ENCODE measurements at regions not wholly inside any gene's neighbourhood (a gene's known extent, or its start where the extent isn't known, plus 50 kb on each side); places are given as distances from the start of the nearest gene placed in this dataset.

- no peak overlapping the region for H2AFZ ChIP-seq
- Mint-ChIP-seq H3K27me3 (ENCODE audit: insufficient read depth, low read depth, poor library complexity) (no peaks in the 10 kb centered on the region), H3K36me3 (ENCODE audit: low read depth) (no peaks in the 10 kb centered on the region), H3K4me1 (peaks cover 4% of the 10 kb centered on the region; the same call in 2 of the 3 replicates), H3K27ac (no peak overlapping the region), H3K9me3 (no peaks in the 10 kb centered on the region), H3K4me3 (no peak overlapping the region)
- H3K27me3 ChIP-seq (ENCODE audit: insufficient read depth) = no peaks in the 10 kb centered on the region
- TF ChIP-seq ZNF114 (CRISPR knock-in tag; IDR thresholded peaks at IDR 0.05) (no peak), EZH2 (IDR thresholded peaks at IDR 0.05; ENCODE audit: low read depth, unreplicated experiment) (no peak), REST (IDR thresholded peaks at IDR 0.05; ENCODE audit: unreplicated experiment) (no peak), EZH2phosphoT487 (IDR thresholded peaks at IDR 0.05; ENCODE audit: unreplicated experiment) (no peak)
- H3K9me2 ChIP-seq (ENCODE audit: insufficient read depth) = no peaks in the 10 kb centered on the region
- H3K79me2 ChIP-seq (replicated peaks; ENCODE audit: insufficient read depth) = no peaks in the 10 kb centered on the region
- H3K27ac ChIP-seq (ENCODE audit: low read depth) = no peak overlapping the region
- no peak for ATAC-seq
- no peak overlapping the region for H3K4me2 ChIP-seq
- H3K36me3 ChIP-seq (ENCODE audit: insufficient read depth) = no peaks in the 10 kb centered on the region
- no peaks in the 10 kb centered on the region for H4K20me1 ChIP-seq (replicated peaks; ENCODE audit: insufficient read depth)
- no peak overlapping the region for H3K4me3 ChIP-seq
- no peak for DNase-seq (ENCODE audit: low spot score)
- H3K4me1 ChIP-seq (ENCODE audit: insufficient read depth) = peaks cover 6% of the 10 kb centered on the region; the same call in 1 of the 2 replicates
- H3F3A ChIP-seq (replicated peaks; ENCODE audit: low read depth) = no peaks in the 10 kb centered on the region
Observed at GRCh38 chr12:70045036-70045435, 198.2 kb upstream of the CNOT2 start.

GRCh38 chr12:70045514-70045913, 197.7 kb upstream of the CNOT2 start:
- Histone ChIP-seq H3K79me2 (replicated peaks; ENCODE audit: insufficient read depth) (no peaks in the 10 kb centered on the region), H3K27me3 (ENCODE audit: insufficient read depth) (no peaks in the 10 kb centered on the region), H3K4me1 (ENCODE audit: insufficient read depth) (peaks cover 7% of the 10 kb centered on the region; the same call in 1 of the 2 replicates), H4K20me1 (replicated peaks; ENCODE audit: insufficient read depth) (no peaks in the 10 kb centered on the region), H3K27ac (ENCODE audit: low read depth) (no peak overlapping the region), H3F3A (replicated peaks; ENCODE audit: low read depth) (no peaks in the 10 kb centered on the region), H3K36me3 (ENCODE audit: insufficient read depth) (no peaks in the 10 kb centered on the region), H3K9me2 (ENCODE audit: insufficient read depth) (no peaks in the 10 kb centered on the region), H3K4me2 (no peak overlapping the region), H3K4me3 (no peak overlapping the region), H2AFZ (no peak overlapping the region)
- Mint-ChIP-seq H3K4me1 (peaks cover 4% of the 10 kb centered on the region; the same call in 2 of the 3 replicates), H3K4me3 (no peak overlapping the region), H3K9me3 (no peaks in the 10 kb centered on the region), H3K27me3 (ENCODE audit: insufficient read depth, low read depth, poor library complexity) (no peaks in the 10 kb centered on the region), H3K27ac (no peak overlapping the region), H3K36me3 (ENCODE audit: low read depth) (no peaks in the 10 kb centered on the region)
- ATAC-seq = no peak
- DNase-seq (ENCODE audit: low spot score) = no peak
- TF ChIP-seq ETS1 (IDR thresholded peaks at IDR 0.05) (no peak), EZH2phosphoT487 (IDR thresholded peaks at IDR 0.05; ENCODE audit: unreplicated experiment) (no peak), ZNF331 (CRISPR knock-in tag; IDR thresholded peaks at IDR 0.05; ENCODE audit: low read depth) (no peak), STAT1 (IDR thresholded peaks at IDR 0.05; ENCODE audit: unreplicated experiment) (no peak), NANOG (IDR thresholded peaks at IDR 0.05; ENCODE audit: borderline replicate concordance) (no peak), REST (IDR thresholded peaks at IDR 0.05; ENCODE audit: unreplicated experiment) (no peak), CREB1 (CRISPR knock-in tag; IDR thresholded peaks at IDR 0.05; ENCODE audit: low read depth) (no peak)
